NOMO-1 treated with DMSO at 0.1 percent for 48 hours (cell line): ENCODE measurements at regions not wholly inside any gene's neighbourhood (a gene's known extent, or its start where the extent isn't known, plus 50 kb on each side); places are given as distances from the start of the nearest gene placed in this dataset.

Experiments used
- DNase-seq: peaks from one replicate; lab custom pipeline; 2025; ENCODE audit not compliant: unreplicated experiment; lab: John Stamatoyannopoulos, UW

DNA sequence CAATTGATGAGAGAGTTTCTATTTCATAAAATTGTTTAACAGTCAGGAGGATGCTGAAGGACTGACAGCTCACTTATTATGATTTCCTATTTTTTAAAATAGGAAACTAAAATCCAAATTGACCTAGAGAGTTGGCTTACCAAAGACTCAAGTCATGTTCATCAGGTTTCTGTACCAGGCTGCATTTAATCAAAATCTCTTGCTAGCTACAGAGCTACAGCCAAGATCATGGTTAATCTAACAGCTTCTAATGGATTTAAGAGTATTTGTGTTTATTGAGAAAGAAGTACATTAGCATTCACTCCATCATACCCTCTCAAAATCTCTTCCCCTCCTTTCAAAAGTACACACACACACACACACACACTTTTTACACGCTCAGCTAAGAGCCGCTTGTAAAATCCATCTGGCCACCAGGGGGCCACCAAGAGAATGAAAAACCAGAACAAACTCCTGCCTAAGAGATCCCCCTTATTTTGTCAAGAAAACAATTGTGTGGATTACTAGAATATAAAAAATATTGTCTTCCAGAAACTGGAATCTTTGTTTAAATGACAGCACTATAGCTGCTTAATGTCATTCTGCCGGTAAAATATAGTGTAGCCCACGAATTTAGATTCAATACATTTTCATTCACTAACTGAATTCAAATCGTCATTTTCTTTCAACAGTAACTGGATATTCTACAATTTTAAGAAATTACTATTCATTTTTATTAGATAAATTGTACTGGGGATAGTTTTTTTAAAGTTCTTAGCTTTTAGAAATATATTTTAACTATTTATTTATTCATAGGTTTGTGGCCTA lies 334.0 kb downstream of the BTG1 start:
- DNase-seq: peak; percentile 26

DNA sequence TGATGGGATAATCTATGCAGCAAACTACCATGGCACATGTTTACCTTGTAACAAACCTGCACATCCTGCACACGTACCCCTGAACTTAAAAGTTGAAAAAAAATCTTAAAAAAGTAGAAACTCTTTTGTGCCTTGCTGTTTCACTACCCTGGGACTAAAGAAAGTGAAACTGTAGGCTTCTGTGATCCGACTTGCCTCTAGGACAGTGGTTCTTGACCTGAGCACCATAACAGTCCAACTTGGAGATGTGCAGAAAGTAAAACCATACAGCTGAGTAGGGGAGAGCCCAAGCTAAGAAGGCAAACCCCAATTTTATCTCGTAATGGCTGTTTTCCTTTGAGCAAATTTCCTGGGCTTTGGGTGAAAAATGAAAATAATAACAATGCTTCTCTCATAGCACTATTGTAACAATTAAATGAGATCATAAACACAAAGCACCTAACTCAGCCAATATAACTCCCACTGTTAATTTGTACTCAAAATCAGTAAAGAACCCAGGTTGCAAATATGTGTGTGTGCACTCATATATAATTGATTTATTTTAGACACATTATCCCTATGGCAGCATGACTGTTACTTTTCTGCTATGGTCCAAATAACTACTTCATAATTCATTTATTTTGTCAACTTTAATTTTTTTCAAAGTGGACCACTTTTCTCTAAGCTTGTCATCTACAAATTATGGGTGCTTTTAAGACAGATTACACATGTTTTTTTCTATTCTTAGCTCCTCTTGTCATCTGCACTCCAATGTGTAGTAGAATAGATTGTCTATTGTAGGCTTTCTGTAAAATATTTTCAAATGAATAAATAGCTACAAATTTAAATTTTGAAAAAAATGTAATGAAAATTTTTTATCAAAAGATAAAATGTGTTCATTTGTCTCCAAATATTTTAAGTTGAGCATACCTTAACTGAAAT lies 334.9 kb downstream of the BTG1 start:
- DNase-seq: no peak

DNA sequence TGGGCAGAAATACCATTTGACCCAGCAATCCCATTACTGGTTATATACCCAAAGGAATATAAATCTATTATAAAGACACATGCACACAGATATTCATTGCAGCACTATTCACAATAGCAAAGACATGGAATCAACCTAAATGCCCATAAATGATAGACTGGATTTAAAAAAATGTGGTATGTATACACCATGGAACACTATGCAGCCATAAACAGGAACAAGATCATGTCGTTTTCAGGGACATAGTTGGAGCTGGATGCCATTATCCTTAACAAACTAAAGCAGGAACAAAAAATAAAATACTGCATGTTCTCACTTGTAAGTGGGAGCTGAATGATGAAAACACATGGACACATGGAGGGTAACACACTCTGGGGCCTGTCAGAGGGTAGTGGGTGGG lies 335.6 kb downstream of the BTG1 start:
- no peak for DNase-seq

DNA sequence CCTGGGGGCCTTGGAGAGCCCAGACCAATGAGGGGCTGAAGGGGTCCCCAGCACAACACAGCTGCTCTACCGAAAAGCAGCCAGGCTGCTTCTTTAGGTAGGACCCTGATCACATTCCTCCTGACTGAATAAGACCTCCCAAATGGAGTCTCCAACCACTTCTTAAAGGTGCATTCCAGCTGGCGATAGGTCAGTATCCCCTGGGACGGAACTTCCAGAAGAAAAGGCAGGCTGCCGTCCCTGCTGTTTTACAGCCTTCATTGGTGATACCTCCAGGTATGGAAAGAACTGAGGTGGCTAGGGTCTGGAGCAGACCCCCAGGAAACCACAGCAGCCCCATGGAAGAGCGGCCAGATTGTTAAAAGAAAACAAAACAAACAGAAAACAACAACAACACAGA lies 340.6 kb downstream of the BTG1 start:
- no peak for DNase-seq

DNA sequence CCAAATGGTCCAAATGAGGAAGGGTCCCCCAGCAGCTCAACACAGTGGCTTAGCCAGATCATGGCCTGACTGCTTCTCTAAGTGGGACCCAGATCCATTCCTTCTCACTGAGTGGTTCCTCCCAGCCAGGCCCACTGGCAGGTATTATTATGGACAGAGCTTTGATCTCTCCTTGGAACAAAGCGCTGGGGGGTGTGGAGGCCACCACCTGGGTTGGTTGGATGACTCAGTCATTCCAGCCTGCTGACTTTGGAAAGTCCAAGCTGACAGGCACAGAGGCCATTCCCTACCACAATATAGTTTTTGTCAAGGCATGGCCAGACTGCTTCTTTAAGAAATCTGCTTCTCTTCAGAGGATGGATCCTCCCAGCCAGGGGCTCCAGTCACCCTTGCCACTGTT lies 341.1 kb downstream of the BTG1 start:
- no peak for DNase-seq

DNA sequence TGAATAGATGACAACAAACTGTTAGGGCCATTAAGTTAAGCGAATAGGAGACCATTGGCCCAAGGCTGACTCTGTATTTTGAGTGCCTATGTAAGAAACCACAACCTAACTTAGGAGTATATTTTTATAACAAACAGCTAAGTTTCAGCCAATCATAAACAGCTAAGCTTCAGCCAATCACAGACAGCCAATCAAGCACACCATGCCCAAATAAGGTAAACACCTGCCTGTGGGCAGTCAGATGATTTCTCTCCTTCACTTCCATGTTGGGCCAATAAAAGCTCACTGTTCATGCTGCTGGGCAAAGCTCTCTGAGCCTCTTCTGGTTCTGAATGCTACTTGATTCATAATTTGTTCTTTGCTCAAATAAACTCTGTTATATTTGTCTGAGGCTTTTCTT lies 344.6 kb downstream of the BTG1 start:
- DNase-seq: no peak

DNA sequence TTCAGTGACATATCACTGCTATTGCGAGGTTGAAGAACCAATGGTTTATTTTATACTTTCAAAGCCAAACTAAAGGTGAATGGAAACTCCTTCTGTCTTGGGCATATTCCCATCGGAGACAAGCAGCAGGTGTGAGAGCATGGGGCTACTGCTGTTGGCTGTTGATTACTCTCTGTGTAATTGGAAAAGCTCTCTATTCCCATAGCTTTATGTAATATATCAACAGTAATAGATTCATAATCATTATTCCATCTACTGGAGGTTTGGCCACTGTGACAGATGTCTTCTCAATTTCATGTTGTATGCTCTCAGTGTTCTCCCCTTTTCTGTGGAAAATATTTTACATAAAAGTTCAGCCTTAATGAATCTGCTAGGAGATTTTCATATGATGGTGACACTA lies 352.0 kb downstream of the BTG1 start:
- no peak for DNase-seq

DNA sequence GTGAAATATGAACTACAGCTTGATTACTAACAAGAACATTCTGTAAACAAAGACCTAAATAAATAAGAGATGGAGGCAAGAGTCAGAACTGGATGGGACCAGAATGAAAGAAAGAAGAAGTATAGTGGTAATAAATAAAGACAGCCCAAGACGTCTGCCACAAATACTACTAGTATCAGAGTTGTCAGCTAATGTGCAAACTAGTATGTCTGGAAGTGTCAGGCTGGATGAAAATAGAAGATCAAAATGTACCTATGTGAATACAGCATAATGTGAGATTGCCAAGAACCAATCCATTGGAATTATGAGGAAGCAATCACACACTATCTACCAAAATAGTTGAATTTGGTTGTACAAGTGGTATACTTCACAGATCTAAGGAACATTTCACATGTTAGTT lies 353.0 kb downstream of the BTG1 start:
- DNase-seq: no peak

DNA sequence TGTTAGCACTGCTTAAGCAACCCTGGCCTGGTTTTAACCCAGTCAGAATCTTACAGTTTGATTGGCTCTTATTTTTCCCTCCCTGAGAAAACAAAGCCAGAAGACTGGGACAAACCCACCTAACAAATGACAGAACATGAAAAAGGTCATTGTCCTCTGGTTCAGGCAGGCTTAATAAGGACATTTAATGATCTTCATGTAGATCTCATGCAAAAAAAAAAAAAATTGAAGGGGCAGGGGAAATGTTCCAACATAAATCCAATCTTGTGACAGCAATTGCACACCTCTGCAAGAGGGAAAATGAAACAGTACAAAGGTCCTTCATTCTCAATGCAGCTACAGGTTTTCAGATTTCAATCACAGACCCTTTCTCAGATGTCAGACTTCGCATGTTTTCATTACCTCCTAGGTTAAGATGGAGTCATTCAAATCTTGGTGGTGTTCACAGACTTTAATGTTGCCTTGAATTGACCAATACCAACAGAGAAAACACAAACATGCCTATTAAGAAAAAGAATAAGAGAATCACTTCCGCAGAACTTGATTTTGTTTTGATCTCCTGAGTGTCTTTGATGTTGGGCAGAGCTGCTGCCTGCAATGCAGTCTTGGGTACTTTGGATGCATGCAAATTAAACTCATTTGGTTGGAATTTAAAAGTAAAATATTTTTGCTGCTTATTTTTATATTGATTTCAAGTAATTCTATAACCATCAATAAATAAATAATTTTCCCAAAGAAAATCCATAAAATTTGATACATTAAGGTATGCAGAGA lies 359.0 kb downstream of the BTG1 start:
- DNase-seq: no peak

DNA sequence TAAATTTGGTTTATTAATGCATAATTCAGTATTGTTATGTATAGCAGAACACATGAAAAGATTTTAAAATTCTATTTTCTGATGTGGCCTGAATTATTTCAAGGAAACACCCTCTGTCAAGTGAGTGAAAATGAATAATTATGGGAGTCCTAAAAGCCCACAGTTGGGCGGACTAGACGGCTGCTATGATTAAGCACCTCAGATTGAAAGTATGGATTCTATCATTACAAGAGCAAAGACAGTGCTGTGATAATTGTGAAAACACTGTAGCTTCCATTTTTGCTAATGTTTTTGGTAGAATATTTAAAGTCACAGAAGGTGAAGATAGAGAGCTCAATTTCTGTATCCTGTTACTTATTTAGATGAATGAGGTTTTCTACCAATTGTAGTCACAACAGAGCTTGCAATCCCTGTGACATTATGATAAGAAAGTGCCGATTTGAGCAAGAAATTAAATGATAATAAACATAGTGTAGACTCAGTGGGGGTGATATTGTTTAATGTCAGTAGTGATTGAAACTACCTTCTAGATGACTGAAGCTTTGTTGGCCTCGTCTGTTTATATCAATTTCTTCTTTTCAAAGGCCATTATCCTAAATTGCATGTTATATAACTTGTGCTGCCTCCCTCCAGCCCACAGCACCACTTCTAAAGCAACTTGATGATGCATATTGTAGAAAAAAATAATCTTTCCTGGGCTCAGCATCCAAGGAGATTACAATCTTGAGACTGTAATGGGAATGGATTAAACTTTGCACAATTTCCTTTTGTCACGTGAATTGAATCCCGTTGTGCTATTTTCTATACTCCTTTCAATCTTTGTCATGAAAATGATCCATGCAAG lies 359.8 kb downstream of the BTG1 start:
- no peak for DNase-seq

DNA sequence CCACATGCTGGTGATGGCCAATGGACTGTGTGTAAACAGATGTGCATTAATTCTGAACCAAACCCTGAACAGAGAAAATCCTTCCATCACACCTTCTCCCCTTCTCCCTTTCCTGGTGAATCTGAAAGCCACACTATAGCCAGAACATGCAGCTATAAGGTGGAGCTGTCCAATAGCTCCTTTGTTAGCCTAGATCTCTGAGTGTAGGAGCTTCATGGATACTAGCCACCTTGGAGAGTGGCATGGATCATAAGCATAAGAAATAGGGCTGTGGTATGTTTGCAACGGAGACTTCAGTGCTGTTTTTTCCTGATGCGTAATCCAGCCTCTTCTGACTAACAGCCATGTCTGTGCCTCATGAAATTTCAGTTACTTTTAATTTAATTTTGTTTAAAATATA lies 364.5 kb downstream of the BTG1 start:
- DNase-seq: no peak

DNA sequence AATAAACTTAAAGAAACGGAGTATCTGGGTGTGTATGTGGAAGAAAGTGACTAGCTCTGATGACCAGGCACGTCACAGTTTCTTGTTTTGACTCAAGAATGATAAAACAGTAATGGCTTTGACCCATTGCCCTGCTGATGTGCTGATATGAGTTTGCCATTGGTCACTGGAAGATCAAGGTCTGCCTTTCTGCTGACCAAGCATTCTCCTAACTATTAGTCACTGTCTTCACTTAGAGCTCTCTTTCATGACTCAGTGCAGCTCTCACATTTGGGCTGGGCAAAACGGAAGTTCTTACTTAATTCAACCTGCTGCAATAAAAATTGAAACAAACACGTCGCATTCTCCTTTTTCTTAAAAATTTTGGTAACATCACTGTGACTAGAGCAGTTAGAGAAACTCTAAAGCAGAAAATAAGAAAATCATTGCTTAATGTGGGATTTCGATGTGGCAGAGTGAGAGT lies 366.7 kb downstream of the BTG1 start:
- DNase-seq: peak; percentile 90

DNA sequence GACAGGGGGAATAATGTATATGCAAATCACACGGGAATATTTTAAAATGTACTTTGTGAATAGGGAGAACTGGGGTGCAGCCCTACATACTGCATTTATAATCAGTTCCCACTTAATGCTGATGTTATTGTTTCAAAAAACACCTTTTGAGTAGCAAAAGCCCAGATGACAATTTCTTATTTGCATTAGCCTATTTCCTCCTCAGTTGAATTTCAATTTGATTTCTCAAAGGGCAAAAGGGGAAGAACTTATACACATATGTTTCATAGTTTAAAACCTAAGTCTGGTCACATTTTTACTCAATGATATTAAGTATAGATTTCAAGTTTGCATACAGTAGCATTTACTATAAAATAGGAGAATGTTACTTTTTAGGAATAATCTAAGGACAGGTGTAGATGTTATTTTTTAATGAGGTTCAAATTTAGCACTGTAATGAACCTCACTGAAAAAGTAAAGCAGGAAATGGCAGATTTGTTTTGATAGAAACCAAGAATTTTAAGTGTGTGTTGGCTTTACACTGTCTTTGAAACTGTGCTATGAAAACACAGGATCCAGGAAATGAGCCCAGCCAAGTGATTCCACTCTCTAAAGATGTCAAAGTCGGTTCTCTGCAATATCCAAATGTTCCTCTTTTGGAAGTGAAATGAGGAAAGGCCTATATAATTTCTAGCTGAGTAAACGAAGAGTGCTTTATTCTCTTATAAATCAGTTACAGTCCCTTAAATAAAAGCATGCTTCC lies 367.4 kb downstream of the BTG1 start:
- peak; percentile 28 for DNase-seq

DNA sequence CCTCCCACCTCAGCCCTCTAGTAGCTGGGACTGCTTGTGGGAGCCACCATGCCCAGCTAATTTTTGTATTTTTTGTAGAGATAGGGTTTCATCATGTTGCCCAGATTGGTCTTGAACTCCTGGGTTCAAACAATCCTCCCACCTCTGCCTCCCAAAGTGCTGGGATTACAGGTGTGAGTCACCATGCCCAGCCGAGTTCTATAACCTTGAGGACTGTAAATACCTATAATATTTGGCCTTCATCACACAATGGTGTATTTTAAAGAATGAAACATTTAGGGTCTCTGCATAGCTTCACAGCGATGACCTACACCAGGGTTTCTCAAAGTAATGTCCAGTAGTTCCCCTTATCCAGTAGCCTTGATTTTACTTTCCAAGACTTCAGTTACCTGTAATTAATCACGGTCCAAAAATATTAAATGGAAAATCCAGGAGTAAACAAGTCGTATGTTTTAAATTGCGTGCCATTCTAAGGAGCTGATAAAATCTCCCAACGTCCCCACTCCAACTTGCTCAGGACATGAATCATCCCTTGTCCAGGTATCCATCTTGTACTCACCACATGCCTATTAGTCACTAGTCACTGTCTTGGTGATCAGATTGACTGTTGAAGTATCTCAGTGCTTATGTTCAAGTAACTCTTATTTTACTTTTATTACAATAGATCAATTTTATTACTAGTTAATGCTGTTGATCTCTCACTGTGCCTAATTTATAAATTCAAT lies 368.2 kb downstream of the BTG1 start:
- DNase-seq: no peak

DNA sequence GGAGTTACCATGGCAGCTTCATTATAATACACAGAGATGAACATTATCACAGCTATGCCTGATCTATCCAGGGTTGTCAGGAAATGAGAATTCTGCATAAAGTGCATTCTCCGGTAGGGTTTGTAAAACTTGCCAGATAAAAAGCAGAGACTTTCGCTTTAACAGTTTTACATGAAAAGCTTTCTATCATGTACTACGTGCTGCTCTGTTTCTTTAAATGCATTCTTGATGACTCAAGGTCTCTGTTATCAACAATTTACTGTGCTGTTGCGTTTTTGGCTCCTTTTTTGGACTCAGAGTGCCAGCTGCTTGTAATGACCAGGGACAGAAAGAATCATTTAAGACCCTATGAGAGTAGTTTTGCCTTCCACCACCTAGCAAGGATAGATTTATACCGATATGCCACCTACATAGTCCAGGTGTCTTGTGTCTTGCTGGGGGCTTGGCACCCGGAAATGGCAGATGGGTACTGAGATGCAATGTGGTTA lies 371.2 kb downstream of the BTG1 start:
- no peak for DNase-seq

DNA sequence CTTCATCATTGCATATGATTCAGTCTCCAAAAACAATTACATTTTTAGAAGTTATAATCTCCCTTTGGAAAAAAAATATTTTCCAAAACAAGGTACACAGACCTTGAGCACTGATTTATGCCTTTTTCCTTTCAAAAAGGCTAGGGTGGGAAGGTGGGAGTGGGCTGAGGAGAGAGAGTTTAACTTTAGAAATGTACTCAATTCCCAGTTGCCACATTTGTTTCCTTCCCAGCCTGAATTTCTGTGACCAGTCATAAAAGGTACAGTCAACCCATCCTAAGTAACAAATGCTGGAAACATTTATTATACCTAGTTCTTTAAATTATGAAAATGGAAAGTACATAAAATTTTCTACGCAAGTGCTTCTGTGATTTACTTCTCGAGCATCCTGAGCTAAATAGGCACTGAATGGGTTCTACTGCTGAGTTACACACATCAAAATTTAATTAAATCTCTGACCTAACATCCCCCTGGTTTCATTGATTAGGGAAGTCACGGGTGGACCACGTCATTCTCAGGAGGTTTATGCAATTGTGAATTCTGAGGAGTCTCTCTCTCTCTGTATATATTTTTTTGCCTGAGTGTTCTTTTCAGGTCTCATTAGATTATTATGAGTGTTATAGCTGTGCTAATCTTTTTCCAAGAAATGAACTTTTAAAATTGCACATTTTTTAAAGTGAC lies 371.8 kb downstream of the BTG1 start:
- DNase-seq: no peak

DNA sequence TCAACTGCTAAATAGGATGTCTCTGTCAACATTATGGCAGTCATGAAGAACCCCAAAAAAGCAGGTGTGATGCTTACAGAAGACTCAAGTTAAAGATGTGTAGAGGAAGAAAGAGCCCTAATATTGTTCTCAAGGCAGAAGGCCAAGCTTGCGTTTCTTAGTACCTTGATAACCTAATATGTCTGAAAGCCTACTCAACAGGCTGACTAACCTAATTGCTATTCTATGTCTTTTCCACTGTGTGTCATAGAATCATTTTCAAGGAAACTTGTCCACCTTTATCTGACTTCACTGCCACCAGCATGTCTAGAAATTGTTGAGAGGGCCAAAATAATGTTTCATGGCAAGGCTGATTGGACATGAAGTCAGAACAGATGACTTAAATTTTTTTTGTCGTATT lies 373.2 kb downstream of the BTG1 start:
- DNase-seq: no peak

DNA sequence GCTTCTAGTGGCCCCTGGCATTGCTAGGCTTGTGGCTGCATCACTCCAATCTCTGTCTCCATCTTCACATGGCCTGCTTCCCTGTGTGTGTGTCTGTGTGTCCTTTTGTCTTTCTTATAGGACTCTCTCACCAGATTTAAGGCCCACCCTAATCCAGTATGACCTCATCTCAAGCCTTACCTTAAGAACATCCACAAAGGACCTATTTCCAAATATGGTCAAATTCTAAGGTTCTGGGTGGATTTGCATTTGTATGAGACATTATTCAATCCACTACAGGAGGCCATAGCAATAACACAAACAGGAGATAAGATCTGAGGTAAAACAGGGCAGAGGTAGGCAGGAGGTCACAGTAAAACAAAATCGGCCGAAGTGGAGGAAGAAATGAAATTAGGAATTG lies 375.9 kb downstream of the BTG1 start:
- no peak for DNase-seq
